ENCODE measurements at regions not wholly inside any gene's neighbourhood (a gene's known extent, or its start where the extent isn't known, plus 50 kb on each side); places are given as distances from the start of the nearest gene placed in this dataset.

DNA sequence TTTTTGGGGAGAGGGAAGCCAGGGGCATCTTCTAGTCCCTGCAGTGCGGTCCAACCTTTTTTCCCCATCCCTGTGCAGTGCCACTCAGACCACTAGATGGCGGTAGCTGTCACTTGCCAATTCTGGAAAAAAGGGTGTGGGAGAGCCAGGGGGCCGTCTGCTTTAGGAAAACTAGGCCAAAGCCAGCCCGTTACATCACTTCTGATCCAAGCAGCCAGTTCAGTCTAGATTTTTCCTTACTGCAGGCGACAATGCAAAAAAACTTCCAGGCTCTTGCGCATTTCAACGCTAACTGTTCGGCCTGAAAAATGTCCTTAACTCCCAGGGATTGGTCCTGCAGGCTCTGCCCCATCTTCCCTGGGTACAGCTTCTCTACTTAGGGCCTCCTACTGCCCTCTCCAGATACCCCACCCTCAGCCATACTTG, 69.2 kb upstream of the CES5A start:
- TF ChIP-seq, protein P1, sequence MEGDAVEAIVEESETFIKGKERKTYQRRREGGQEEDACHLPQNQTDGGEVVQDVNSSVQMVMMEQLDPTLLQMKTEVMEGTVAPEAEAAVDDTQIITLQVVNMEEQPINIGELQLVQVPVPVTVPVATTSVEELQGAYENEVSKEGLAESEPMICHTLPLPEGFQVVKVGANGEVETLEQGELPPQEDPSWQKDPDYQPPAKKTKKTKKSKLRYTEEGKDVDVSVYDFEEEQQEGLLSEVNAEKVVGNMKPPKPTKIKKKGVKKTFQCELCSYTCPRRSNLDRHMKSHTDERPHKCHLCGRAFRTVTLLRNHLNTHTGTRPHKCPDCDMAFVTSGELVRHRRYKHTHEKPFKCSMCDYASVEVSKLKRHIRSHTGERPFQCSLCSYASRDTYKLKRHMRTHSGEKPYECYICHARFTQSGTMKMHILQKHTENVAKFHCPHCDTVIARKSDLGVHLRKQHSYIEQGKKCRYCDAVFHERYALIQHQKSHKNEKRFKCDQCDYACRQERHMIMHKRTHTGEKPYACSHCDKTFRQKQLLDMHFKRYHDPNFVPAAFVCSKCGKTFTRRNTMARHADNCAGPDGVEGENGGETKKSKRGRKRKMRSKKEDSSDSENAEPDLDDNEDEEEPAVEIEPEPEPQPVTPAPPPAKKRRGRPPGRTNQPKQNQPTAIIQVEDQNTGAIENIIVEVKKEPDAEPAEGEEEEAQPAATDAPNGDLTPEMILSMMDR (IDR thresholded peaks at IDR 0.05): peak; percentile 63 to 86 (median 68)
- no peak for TF ChIP-seq POLR2A (IDR thresholded peaks at IDR 0.05)
- peak; percentile 41 to 77 (median 57) for DNase-seq
- Histone ChIP-seq H3K9me3 (no peaks in the 10 kb centered on the region), H3K27me3 (no peaks in the 10 kb centered on the region), H3K4me3 (no peak overlapping the region), H3K27ac (no peak overlapping the region), H3K36me3 (no peaks in the 10 kb centered on the region), H3K4me1 (no peaks in the 10 kb centered on the region)

DNA sequence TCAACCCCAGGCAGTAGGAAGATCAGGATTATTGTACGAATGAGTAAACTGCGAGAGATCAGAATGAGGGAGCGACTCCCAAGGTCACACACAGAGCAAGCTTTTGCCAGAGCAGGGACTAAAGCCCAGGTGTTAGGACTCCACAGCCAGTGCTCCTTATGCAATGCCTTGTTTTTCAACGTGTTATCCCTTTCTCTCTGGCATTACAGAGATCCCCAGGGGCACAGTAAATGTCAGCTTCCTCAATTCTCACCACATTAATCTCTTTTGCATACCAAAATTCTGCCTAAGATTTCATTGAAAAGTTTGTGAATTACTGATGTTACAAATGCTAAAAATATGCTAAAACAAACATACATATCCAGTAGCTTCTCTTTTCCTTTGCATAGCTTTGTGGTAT, 68.1 kb upstream of the CES5A start:
- Histone ChIP-seq H3K9me3 (no peaks in the 10 kb centered on the region), H3K4me1 (no peaks in the 10 kb centered on the region), H3K36me3 (no peaks in the 10 kb centered on the region), H3K27ac (no peak overlapping the region), H3K4me3 (no peak overlapping the region), H3K27me3 (no peaks in the 10 kb centered on the region)
- DNase-seq: no peak
- TF ChIP-seq, protein P1 (IDR thresholded peaks at IDR 0.05): no peak
- no peak for TF ChIP-seq POLR2A (IDR thresholded peaks at IDR 0.05)

DNA sequence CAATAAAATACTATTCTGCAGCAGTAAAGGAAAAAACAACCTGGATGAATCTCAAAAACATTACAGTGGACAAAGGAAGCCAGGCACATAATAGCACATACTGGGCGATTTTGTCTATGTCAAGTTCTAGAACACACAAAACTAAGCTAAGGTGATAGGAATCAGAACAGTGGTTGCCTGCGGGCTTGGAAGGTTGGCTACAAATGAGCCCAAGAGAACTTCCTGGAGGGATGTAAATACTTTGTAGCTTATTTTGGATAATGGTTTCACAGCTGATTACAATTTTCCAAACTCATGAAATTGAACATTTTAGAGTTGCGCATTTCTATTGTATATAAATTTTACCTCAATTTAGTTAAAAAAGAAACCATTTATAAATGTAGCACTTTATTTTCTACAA, 67.6 kb upstream of the CES5A start:
- Histone ChIP-seq H3K27ac (no peak overlapping the region), H3K4me1 (no peaks in the 10 kb centered on the region), H3K4me3 (no peak overlapping the region), H3K36me3 (no peaks in the 10 kb centered on the region), H3K27me3 (no peaks in the 10 kb centered on the region), H3K9me3 (no peaks in the 10 kb centered on the region)
- TF ChIP-seq POLR2A (IDR thresholded peaks at IDR 0.05): no peak
- TF ChIP-seq, protein P1 (IDR thresholded peaks at IDR 0.05): no peak
- DNase-seq: no peak

DNA sequence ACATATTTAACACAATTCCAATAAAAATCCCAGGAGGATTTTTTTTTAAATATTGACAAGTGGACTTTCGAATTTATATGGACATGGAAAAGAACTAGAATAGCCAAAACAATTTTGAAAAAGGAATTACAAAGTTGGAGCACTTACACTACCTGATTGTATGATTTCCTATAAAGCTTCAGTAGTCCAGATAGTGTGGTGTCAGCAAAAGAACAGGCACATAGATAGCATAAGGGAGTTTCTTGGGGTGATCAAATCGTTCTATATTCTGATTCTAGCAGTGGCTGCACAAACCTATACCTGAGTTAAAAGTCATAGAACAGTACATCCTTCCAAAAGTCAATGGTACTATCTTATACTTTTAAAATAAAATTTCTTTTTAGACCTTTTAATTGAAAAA, 66.4 kb upstream of the CES5A start:
- H3K36me3 ChIP-seq: no peaks in the 10 kb centered on the region
- H3K4me3 ChIP-seq: no peak overlapping the region
- H3K27me3 ChIP-seq: no peaks in the 10 kb centered on the region
- no peaks in the 10 kb centered on the region for H3K9me3 ChIP-seq
- H3K4me1 ChIP-seq: no peaks in the 10 kb centered on the region
- TF ChIP-seq POLR2A (IDR thresholded peaks at IDR 0.05): no peak
- TF ChIP-seq, protein P1 (IDR thresholded peaks at IDR 0.05): no peak
- H3K27ac ChIP-seq: no peak overlapping the region
- DNase-seq: no peak

DNA sequence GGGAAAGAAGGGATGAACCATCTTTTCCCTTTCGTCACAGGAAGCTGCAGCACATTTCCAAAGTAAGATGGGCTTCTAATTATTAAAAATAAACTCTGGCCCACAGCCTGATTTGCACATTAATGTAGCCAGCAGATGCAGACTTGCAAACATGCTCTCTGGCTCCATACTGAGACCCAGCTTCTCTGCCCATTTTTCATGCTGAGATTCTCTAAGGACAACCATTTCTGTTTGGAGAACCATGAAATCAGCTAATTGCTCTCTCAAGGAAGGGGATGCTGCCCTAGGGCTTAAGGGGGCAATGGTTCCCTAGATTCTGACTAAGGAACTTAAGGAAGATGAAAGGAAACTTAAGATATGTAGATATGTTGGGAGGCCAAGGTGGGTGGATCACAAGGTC, 63.0 kb upstream of the CES5A start:
- no peak overlapping the region for H3K4me3 ChIP-seq
- H3K9me3 ChIP-seq: no peaks in the 10 kb centered on the region
- H3K36me3 ChIP-seq: no peaks in the 10 kb centered on the region
- DNase-seq: no peak
- TF ChIP-seq, protein P1 (IDR thresholded peaks at IDR 0.05): no peak
- TF ChIP-seq POLR2A (IDR thresholded peaks at IDR 0.05): no peak
- no peak overlapping the region for H3K27ac ChIP-seq
- H3K4me1 ChIP-seq: no peaks in the 10 kb centered on the region
- no peaks in the 10 kb centered on the region for H3K27me3 ChIP-seq

DNA sequence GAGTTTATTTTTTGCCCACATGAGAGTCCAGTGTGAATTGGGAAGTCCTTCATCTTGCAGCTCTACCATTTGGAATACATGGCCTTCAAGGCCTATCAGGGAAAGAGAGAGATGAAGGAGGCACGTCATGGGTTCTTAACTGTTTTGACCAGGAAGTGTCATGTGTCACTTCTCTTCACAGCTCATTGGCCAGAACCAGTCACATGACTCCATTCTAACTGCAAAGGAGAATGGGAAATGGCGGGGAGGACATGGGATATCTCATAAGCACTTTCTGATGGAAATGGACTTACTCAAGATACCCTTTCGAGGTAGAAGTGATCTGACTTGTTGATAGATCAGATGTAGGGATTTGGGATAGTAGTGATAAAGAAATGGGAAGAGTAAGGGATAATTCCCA, 57.9 kb upstream of the CES5A start:
- no peaks in the 10 kb centered on the region for H3K36me3 ChIP-seq
- no peaks in the 10 kb centered on the region for H3K9me3 ChIP-seq
- H3K4me1 ChIP-seq: no peaks in the 10 kb centered on the region
- no peak overlapping the region for H3K4me3 ChIP-seq
- no peak overlapping the region for H3K27ac ChIP-seq
- TF ChIP-seq, protein P1 (IDR thresholded peaks at IDR 0.05): no peak
- TF ChIP-seq POLR2A (IDR thresholded peaks at IDR 0.05): no peak
- no peak for DNase-seq
- H3K27me3 ChIP-seq: no peaks in the 10 kb centered on the region
